Activated B cell treated with CpG ODN at 0.5 μM for 24 hours (primary cell): ENCODE measurements at regions not wholly inside any gene's neighbourhood (a gene's known extent, or its start where the extent isn't known, plus 50 kb on each side); places are given as distances from the start of the nearest gene placed in this dataset.

ENCODE experiments used
- ATAC-seq: fragments of 200-7000 bp; cut with Tn5 transposase; one replicate; pipeline ENCODE4 v1.10.0; 2021; ENCODE audit warnings: low read depth, mild to moderate bottlenecking, moderate library complexity
- CTCF ChIA-PET: fragments of 350-600 bp; sonication (Branson Sonifier 250); formaldehyde crosslinking; loops from one replicate; lab custom pipeline; 2021; ENCODE audit warnings: antibody characterized with exemption; lab: Charles Lee
- POLR2A ChIA-PET: fragments of 350-600 bp; sonication (Branson Sonifier 250); formaldehyde crosslinking; loops from one replicate; lab custom pipeline; 2021; ENCODE audit warnings: antibody characterized with exemption; lab: Charles Lee
- DNase-seq: peaks from one replicate; pipeline ENCODE4 v3.0.0; 2022
- H3K27ac Mint-ChIP-seq: one replicate; pipeline ENCODE4 v1.8.0; 2020; ENCODE audit warnings: mixed read lengths
- H3K27me3 Mint-ChIP-seq: one replicate; pipeline ENCODE4 v1.8.0; 2021; ENCODE audit warnings: mixed read lengths
- H3K36me3 Mint-ChIP-seq: one replicate; pipeline ENCODE4 v1.8.0; 2021; ENCODE audit warnings: low read depth, mixed read lengths
- H3K4me1 Mint-ChIP-seq: one replicate; pipeline ENCODE4 v1.8.0; 2021; ENCODE audit warnings: mixed read lengths
- H3K4me3 Mint-ChIP-seq: one replicate; pipeline ENCODE4 v1.8.0; 2020; ENCODE audit warnings: mild to moderate bottlenecking, mixed read lengths
- H3K9me3 Mint-ChIP-seq: one replicate; pipeline ENCODE4 v1.8.0; 2020; ENCODE audit warnings: mixed read lengths
- CTCF ChIP-seq: fragments of 200-600 bp; IDR thresholded peaks from one replicate; pipeline ENCODE4 v1.8.0; 2022; ENCODE audit warnings: antibody characterized with exemption, mild to moderate bottlenecking
- intact Hi-C: fragments of 100-400 bp; cut with micrococcal nuclease; formaldehyde crosslinking; loops from one replicate; pipeline ENCODE4 v1.15.1; 2024

GRCh38 chr12:92478692-92479091 lies 224.1 kb upstream of the PLEKHG7 start:
- H3K4me3 Mint-ChIP-seq = peak overlapping the region; percentile 19
- peaks cover 73% of the 10 kb centered on the region for H3K36me3 Mint-ChIP-seq
- DNase-seq (no peak), ATAC-seq (peak; percentile 52)
- peaks cover 91% of the 10 kb centered on the region for H3K4me1 Mint-ChIP-seq
- no peaks in the 10 kb centered on the region for H3K27me3 Mint-ChIP-seq
- H3K27ac Mint-ChIP-seq = peak overlapping the region; percentile 80
- ChIA-PET POLR2A (interaction anchor here (0.7 to 2.2 kb wide), 9 partner anchors 8 to 333 kb away, joined by 3 to 9 read pairs (median 3); partner anchors contain the start of gene BTG1), CTCF (interaction anchor here (0.9 to 1.5 kb wide), 3 partner anchors 15 to 92 kb away, joined by 3 to 4 read pairs (median 3); no protein-coding TSS in a partner anchor)
- no peak for TF ChIP-seq CTCF
- H3K9me3 Mint-ChIP-seq = peaks cover 8% of the 10 kb centered on the region
- intact Hi-C loops = no loop called here

DNA sequence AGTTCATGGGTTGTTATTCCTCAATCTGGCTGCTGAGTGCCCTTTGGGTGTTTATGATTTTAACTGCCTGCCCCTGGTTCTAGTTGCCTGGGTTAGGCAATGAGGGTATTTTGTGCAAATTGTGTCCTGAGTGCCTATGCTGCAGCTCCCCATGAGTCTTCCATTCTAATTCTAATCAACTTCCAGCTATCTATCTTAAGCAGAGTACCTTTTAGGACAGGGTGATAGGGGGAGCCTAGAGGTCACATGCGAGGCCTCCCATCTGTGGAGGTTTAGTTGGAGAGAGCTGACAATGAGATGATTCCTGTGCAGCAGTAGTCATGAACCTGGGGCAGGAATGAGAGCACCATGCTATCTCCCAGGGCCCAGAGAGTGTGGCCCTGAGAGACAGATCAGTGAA lies 225.9 kb upstream of the PLEKHG7 start:
- intact Hi-C loops = no loop called here
- Mint-ChIP-seq H3K27ac (peak overlapping the region; percentile 70), H3K9me3 (peaks cover 8% of the 10 kb centered on the region), H3K27me3 (no peaks in the 10 kb centered on the region), H3K4me1 (peaks cover 91% of the 10 kb centered on the region), H3K4me3 (no peak overlapping the region), H3K36me3 (peaks cover 61% of the 10 kb centered on the region)
- ChIA-PET CTCF (no interaction called here), POLR2A (interaction anchor here (1.6 to 5.0 kb wide), 3 partner anchors 9 to 31 kb away, joined by 9 to 43 read pairs (median 9); no protein-coding TSS in a partner anchor)
- DNase-seq = no peak
- no peak for ATAC-seq
- no peak for TF ChIP-seq CTCF

DNA sequence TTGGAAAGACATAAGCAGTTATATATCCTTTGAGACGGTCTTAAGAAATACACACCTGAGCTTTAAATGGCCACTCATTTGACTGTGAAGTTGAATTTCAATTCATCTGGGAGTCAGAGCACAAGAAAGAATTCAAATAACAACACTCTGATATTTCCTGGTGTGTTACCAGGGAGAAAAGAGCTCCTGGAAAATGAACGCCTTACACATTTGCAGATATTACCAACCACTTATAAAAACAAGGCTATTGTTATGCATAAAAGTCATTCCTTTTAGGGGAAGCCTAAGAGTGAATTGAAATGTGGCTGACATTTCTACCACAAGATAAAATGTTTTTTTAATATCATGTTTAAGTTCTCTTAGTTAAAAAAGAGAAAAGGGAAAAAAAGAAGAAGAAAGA lies 229.2 kb upstream of the PLEKHG7 start:
- no peaks in the 10 kb centered on the region for H3K27me3 Mint-ChIP-seq
- CTCF ChIA-PET = interaction anchor here (0.9 to 1.4 kb wide), 4 partner anchors 12 to 33 kb away, joined by 3 to 4 read pairs (median 4); no protein-coding TSS in a partner anchor
- H3K4me1 Mint-ChIP-seq = peaks cover 92% of the 10 kb centered on the region
- ATAC-seq = no peak
- H3K27ac Mint-ChIP-seq = peak overlapping the region; percentile 96
- H3K36me3 Mint-ChIP-seq = peaks cover 46% of the 10 kb centered on the region
- H3K9me3 Mint-ChIP-seq = peaks cover 3% of the 10 kb centered on the region
- intact Hi-C loops = no loop called here
- POLR2A ChIA-PET = interaction anchor here (0.5 to 5.0 kb wide), 17 partner anchors 8 to 332 kb away, joined by 3 to 43 read pairs (median 7); partner anchors contain the start of gene BTG1
- DNase-seq = no peak
- TF ChIP-seq CTCF = no peak
- peak overlapping the region; percentile 20 for H3K4me3 Mint-ChIP-seq

DNA sequence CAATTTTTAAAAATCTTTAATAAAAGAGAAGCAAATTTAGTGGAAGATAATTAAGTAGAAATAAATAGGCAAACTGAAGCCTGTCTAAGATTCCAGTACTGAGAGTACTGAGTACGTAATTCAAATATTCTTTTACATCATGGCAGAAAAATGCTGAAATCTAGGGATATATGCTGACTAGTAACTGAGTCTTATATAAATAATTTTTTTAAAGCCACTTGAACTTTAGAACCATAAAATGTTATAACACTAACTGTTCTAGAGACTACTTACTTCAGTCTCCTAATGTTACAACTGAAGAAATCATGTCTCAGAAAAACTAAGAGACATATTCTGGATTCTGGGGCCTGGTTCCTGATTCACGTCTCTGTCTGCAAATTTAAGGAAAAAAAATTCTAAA lies 230.6 kb upstream of the PLEKHG7 start:
- Mint-ChIP-seq H3K36me3 (peaks cover 42% of the 10 kb centered on the region), H3K27me3 (no peaks in the 10 kb centered on the region), H3K4me1 (peaks cover 90% of the 10 kb centered on the region), H3K27ac (peak overlapping the region; percentile 96), H3K4me3 (peak overlapping the region; percentile 48), H3K9me3 (peaks cover 3% of the 10 kb centered on the region)
- ATAC-seq (no peak), DNase-seq (no peak)
- CTCF ChIA-PET = interaction anchor here (1.4 kb wide), 1 partner anchor 23 kb away, joined by 4 read pairs; no protein-coding TSS in a partner anchor
- POLR2A ChIA-PET = interaction anchor here (1.4 to 5.0 kb wide), 3 partner anchors 9 to 109 kb away, joined by 5 to 43 read pairs (median 8); no protein-coding TSS in a partner anchor
- no peak for TF ChIP-seq CTCF
- intact Hi-C loops = no loop called here

GRCh38 chr12:92471551-92471950 lies 231.2 kb upstream of the PLEKHG7 start:
- intact Hi-C loops = loop anchor here (1.0 kb wide), 1 partner anchor 14 kb away; no protein-coding TSS in a partner anchor

More at GRCh38 chr12:92471551-92471950, 231.2 kb upstream of the PLEKHG7 start:
- ATAC-seq = no peak
- peaks cover 41% of the 10 kb centered on the region for H3K36me3 Mint-ChIP-seq
- TF ChIP-seq CTCF = no peak
- CTCF ChIA-PET = no interaction called here
- peaks cover 3% of the 10 kb centered on the region for H3K9me3 Mint-ChIP-seq
- POLR2A ChIA-PET = no interaction called here
- DNase-seq = no peak
- peak overlapping the region; percentile 96 for H3K27ac Mint-ChIP-seq
- peaks cover 89% of the 10 kb centered on the region for H3K4me1 Mint-ChIP-seq
- no peaks in the 10 kb centered on the region for H3K27me3 Mint-ChIP-seq
- H3K4me3 Mint-ChIP-seq = peak overlapping the region; percentile 48
